ENCODE measurements at regions not wholly inside any gene's neighbourhood (a gene's known extent, or its start where the extent isn't known, plus 50 kb on each side); places are given as distances from the start of the nearest gene placed in this dataset.

GRCh38 chr13:59471106-59471505, 692.6 kb downstream of the DIAPH3 start:
- TF ChIP-seq, protein P1, sequence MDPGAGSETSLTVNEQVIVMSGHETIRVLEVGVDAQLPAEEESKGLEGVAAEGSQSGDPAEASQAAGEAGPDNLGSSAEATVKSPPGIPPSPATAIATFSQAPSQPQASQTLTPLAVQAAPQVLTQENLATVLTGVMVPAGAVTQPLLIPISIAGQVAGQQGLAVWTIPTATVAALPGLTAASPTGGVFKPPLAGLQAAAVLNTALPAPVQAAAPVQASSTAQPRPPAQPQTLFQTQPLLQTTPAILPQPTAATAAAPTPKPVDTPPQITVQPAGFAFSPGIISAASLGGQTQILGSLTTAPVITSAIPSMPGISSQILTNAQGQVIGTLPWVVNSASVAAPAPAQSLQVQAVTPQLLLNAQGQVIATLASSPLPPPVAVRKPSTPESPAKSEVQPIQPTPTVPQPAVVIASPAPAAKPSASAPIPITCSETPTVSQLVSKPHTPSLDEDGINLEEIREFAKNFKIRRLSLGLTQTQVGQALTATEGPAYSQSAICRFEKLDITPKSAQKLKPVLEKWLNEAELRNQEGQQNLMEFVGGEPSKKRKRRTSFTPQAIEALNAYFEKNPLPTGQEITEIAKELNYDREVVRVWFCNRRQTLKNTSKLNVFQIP (CRISPR knock-in tag; IDR thresholded peaks at IDR 0.05; ENCODE audit: borderline replicate concordance, low read depth): no peak
- TF ChIP-seq ISL1 (CRISPR knock-in tag; IDR thresholded peaks at IDR 0.05) (no peak), ARNTL (CRISPR knock-in tag; IDR thresholded peaks at IDR 0.05; ENCODE audit: borderline replicate concordance, low read depth) (no peak), PATZ1 (CRISPR knock-in tag; IDR thresholded peaks at IDR 0.05; ENCODE audit: borderline replicate concordance) (no peak), RARB (CRISPR knock-in tag; IDR thresholded peaks at IDR 0.05) (no peak), ZFP30 (CRISPR knock-in tag; IDR thresholded peaks at IDR 0.05) (no peak), TCF4 (CRISPR knock-in tag; IDR thresholded peaks at IDR 0.05; ENCODE audit: borderline replicate concordance) (no peak), TSHZ2 (CRISPR knock-in tag; IDR thresholded peaks at IDR 0.05) (no peak), ZNF8 (CRISPR knock-in tag; IDR thresholded peaks at IDR 0.05) (no peak), TOX (CRISPR knock-in tag; IDR thresholded peaks at IDR 0.05; ENCODE audit: borderline replicate concordance) (no peak), ZNF565 (CRISPR knock-in tag; conservative IDR thresholded peaks at IDR 0.05; ENCODE audit: low read depth) (no peak)
- TF ChIP-seq, protein P2, sequence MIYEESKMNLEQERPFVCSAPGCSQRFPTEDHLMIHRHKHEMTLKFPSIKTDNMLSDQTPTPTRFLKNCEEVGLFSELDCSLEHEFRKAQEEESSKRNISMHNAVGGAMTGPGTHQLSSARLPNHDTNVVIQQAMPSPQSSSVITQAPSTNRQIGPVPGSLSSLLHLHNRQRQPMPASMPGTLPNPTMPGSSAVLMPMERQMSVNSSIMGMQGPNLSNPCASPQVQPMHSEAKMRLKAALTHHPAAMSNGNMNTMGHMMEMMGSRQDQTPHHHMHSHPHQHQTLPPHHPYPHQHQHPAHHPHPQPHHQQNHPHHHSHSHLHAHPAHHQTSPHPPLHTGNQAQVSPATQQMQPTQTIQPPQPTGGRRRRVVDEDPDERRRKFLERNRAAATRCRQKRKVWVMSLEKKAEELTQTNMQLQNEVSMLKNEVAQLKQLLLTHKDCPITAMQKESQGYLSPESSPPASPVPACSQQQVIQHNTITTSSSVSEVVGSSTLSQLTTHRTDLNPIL (CRISPR knock-in tag; IDR thresholded peaks at IDR 0.05; ENCODE audit: low read depth): no peak

Measured in SK-N-SH treated with all-trans-retinoic acid at 6 μM for 48 hours (cell line).